Stimulated activated CD8-positive, alpha-beta memory T cell treated with anti-CD3 and anti-CD28 coated beads, Interleukin-12 subunit alpha, Interleukin-12 subunit beta, amount 100 ng/mL, for 4 hours (primary cell): ENCODE measurements at regions not wholly inside any gene's neighbourhood (a gene's known extent, or its start where the extent isn't known, plus 50 kb on each side); places are given as distances from the start of the nearest gene placed in this dataset.
A peak's percentile ranks its signal among the peaks of the same experiment; 100 is the strongest.

Experiments used
- DNase-seq: peaks from one replicate; pipeline ENCODE4 v3.0.0-alpha.2; 2020; ENCODE audit warnings: low read depth

DNA sequence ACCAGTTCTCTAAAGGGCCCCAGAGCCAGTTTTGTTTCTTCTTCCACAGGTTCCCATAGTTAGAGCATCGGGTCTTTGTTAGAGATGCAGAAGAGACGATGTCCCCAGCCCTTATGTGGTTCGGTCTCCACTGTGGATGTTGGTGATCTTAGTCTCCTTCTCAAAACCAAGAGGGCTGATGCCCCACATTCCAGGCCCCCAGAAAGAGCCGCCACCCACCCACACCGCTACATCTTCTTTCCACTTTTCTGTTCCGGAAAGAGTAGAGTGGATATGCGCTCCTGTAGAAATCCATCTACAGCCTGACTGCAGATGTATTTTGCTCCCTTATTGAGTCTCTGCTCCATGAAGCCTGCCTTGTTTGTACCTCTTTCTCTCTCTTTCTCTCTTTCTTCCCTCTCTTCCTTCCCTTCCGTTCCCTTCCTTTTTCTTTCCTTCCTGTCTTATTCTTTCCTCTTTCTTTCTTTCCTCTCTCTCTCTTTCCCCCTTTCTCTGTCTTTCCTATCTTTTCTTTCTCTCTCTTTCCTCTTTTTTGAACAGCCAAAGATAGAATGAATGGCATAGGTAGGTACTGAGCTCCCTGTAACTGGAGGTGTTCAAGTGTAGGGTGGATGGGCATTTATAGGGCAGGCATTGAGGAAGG lies 224.3 kb downstream of the SEC14L1 start:
- no peak for DNase-seq

DNA sequence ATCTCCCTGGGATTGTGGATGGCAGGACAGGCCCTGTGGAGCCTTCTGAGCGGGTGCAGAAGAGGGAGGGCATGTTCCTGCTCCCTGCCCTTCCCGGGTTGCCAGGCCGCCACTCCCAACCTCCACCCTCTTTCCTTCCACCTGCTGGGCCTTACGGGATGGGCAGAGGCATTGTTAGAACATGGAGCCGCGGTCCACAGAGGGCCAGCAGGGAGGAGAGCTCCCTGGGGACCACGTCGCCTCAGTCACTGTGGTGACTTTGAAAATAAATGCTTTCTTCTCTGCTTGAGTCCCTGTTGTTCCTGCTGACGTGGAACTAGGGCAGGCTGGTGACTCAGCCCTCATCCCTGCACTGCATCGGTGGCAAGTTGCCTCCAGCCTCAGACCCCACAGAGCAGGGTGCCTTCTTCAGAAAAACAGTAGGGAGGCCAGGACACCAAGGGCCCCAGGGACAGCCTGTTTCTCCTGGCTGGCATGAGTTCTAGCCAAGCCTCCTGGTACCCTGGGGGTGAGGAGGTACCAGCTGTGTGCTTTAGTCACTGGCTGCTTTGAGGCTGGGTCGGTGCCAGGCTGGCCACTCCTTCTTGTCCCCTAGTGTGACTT lies 224.9 kb downstream of the SEC14L1 start:
- no peak for DNase-seq

DNA sequence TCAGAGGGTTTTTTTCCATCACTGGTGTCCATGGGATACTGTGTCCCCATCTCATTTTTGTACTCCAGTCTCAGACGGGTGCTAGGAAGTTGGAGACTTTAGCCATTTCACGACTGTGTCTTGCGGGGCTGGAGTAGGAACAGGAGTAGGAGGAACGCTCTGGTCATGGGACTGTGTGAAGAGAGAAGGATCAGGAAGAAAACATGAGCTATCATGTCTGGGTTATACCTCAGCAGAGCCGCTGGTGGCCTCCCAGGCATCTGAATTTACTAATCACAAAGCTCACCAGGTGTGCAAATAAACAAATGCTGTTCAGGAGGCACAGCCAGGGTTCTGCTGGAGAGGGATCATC lies 225.4 kb downstream of the SEC14L1 start:
- DNase-seq = no peak

DNA sequence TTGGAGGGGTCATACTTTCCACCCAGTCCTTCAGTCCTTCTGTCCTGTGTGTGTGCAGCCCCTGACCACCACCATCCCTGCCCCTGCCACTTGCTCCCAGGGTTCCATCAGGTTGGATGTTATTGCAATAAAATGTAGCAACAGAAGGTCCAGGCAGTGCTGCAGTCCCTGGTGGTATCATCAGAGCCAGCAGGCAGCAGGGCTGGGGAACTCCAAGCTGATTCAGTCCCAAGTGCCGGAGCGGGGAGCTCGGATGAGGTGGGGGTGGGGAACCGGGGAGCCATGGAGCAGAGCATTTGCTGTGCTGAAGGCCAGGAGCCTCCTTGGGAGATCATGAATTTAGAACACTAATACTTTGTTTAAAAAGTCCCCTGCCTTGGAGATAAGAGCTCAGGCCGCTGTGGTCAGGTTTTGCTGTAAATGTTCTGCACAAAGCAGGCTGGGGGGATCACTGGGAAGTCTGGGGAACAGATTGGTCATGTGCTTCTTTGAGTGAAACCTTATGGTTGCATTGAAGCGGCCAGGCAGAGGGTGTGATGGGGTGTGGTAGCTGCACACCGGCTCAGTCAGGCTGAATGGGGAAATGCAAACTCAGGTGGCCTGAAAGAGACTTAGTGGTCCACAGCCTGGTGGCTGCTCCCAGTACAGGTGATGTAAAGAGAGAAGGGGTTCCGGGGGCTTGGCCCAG lies 225.9 kb downstream of the SEC14L1 start:
- DNase-seq = no peak

DNA sequence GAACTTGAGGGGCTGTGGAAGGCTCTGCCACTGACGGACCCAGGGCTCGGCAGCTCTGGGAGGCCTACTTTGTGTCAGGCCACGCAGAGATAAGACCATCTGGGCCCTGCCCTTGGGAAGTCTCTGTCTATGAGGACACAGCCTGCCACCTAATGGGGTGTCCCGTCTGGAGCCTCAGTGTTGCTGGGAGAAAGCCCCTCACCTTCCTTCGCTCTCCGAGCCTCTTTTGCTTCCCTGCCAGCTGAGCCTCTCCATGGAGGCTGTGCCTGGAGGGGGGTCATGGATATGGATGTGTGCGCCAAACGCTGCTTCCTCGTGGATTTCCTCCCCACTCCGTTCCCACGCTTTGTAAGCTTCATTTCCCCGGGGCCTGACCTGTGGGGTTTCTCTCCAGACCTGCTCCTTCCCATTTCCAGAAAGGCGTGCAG lies 228.8 kb downstream of the SEC14L1 start:
- DNase-seq = no peak

DNA sequence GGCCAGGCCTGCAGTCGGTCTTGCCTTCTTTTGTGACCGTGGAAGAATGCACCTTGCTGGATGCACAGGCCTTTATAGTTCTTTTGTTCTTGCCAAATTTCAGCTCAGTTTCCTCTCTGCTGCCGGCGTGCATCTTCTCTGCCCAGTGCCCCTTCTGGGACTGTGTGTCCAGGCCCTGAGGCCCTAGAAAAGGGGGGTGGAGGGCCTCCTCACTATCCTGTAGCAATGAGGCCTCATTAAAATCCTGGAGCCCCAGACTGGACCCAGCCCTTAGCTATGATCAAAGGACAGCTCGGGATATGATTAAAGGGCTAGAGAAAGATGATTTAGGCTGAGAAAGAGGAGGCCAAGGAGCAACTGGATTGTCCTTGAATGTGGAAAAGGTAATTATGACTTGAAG lies 229.8 kb downstream of the SEC14L1 start:
- DNase-seq = no peak

DNA sequence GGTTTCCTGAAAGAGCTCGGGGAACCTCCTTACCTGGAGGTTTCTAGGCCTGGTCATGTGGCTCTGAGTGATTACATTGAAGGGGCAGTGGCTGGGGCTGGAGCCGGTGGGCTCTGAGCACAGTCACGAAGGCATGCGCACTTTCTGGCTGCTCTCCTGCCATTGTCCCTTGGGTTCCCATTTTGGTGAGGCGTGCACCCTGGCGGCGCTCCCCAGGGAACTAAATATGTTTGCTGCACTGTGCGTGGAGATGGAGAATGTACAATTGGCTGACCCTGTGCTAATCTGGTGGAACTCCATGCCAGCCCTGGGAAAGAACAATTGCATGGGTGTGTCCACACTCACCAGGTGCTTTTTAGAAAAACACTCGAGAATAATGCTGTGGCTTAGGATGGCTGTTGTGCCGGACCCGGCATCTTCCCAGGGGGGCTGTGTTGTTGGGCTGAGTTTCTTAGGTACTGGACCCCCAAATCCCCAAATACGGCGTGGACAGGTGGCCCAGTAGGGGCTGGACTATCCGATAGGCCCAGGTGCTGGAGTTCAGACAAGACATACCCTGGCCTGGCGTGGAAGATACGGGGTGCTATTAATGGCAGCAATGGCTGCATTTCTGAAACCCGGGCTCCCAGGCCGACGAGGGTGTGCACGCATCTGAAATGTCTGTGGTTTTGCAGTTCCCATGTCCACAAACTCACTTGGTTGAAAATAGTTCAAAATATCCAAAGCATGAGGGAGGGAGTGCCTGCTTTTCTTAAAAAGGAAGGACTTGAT lies 230.5 kb downstream of the SEC14L1 start:
- no peak for DNase-seq

DNA sequence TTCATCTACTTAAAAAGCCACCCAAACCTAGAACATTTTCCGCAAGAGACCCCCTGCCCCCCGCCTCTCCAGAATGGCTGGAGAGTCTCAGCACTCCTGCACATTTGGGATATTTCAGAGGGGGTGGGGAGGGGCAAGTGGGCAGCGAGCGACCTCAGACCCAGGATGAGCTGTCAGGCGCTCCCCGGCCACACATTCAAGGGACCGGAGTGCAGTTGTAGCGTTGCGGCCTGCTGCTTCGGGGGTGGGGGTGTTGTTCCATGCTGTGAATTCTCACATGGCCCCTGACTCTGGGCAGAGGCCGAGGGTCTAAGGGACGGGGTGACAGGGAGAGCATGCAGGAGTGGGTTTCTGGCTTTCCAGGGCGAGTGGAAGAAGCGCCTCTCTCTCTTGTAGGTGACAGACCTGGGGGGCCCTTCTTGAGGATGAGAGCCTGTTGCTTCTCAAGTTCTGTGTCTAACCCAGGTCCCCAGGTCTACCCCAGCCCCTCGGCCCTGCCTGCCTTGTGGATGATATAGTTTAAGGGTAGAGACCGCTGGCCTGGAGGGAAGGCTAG lies 231.2 kb downstream of the SEC14L1 start:
- no peak for DNase-seq

DNA sequence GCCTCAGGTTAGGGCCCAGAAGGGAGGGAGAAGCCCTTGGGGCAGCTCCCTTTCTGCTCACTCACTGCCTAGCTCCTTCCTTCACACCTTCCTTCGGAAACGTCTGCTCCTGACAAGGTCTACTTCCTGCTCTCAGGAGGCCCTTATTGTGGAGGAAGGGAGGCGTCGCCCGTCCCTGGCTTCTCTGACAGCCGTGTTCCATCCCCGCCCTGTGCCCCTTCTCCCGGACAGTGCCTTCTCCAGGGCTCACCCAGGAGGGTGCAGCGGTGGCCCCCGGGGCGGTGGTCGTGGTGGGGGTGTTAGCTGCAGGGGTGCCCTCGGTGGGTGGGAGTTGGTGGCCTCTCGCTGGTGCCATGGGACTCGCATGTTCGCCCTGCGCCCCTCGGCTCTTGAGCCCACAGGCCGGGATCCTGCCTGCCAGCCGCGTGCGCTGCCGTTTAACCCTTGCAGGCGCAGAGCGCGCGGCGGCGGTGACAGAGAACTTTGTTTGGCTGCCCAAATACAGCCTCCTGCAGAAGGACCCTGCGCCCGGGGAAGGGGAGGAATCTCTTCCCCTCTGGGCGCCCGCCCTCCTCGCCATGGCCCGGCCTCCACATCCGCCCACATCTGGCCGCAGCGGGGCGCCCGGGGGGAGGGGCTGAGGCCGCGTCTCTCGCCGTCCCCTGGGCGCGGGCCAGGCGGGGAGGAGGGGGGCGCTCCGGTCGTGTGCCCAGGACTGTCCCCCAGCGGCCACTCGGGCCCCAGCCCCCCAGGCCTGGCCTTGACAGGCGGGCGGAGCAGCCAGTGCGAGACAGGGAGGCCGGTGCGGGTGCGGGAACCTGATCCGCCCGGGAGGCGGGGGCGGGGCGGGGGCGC lies 231.9 kb downstream of the SEC14L1 start:
- DNase-seq = peak; percentile 48

DNA sequence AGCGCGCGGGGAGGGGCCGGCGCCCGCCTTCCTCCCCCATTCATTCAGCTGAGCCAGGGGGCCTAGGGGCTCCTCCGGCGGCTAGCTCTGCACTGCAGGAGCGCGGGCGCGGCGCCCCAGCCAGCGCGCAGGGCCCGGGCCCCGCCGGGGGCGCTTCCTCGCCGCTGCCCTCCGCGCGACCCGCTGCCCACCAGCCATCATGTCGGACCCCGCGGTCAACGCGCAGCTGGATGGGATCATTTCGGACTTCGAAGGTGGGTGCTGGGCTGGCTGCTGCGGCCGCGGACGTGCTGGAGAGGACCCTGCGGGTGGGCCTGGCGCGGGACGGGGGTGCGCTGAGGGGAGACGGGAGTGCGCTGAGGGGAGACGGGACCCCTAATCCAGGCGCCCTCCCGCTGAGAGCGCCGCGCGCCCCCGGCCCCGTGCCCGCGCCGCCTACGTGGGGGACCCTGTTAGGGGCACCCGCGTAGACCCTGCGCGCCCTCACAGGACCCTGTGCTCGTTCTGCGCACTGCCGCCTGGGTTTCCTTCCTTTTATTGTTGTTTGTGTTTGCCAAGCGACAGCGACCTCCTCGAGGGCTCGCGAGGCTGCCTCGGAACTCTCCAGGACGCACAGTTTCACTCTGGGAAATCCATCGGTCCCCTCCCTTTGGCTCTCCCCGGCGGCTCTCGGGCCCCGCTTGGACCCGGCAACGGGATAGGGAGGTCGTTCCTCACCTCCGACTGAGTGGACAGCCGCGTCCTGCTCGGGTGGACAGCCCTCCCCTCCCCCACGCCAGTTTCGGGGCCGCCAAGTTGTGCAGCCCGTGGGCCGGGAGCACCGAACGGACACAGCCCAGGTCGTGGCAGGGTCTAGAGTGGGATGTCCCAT lies 232.8 kb downstream of the SEC14L1 start:
- DNase-seq = no peak

DNA sequence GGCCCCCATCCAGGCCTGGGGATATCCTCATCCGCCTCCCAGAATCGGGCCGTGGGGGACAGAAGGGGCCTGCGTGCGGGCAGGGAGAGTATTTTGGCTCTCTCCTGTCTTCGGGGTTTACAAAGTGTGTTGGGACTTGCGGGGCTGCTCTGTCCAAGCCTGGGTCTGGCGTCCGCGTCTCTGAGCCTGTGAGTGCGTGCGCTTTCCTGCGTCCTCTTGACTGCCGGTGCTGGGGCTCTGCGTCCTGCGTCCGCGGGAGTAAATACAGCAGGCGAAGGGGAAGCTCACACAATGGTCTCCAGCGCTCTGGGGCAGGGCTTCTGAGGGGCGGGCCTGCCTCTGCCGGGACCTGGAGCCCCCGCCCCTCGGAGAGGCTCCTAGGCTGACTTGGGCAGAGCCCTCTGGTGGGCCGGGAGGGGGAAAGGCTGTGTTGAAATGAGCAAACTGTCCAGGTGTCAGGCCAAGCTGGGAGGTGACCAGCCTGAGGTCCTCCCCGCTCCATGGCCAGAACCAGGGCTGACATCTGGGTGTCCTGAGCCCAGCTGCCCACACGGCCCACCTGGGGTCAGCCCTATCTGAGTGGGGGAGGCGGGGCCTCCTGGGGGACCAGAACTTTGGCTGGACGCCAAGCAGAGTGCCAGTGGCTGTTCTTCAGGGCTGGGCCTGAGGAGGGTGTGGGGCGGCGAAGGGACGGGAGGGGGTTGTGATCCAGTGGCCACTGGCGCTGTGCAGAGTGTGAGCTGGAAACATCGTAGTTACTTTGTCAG lies 233.6 kb downstream of the SEC14L1 start:
- peak; percentile 51 for DNase-seq

DNA sequence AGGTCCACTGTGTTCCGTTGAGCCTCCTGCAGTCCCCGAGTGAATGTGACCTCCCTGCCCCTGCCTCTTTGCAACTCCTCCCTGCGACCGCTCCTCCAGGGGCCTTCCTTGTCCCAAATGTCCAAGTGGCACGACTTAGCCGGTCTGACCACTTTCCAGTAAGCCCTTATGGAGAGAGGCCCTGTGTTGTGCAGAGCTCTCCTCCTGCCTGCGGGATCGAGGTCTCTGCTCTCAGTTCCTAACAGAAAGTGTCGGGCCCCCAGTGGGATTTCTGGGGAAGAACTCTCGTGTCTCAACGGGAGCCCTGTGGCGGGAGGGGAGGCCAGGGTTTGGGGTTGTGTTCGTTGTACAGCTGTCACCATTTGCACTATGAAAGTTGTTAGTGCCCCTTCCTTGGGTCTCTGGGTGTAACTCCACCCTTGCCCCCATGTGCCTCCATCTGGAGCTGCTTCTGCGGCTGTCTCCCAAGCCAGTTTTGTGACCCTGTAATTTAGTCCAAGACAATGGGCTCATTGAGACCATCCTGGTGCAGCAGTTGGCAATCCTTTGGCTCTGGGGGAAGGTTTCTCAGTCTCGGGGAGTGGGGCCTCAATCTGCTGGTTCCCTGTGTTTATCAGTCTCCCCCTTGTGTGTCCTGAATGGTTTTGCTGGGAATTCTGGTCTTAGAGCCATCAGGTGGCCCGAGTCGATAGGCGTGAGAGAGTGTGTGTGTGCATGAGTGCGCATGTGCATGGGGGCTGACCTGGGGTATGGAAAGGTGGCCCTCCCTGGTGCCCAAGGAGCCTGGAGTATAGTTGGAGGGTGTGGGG lies 234.5 kb downstream of the SEC14L1 start:
- DNase-seq = no peak

DNA sequence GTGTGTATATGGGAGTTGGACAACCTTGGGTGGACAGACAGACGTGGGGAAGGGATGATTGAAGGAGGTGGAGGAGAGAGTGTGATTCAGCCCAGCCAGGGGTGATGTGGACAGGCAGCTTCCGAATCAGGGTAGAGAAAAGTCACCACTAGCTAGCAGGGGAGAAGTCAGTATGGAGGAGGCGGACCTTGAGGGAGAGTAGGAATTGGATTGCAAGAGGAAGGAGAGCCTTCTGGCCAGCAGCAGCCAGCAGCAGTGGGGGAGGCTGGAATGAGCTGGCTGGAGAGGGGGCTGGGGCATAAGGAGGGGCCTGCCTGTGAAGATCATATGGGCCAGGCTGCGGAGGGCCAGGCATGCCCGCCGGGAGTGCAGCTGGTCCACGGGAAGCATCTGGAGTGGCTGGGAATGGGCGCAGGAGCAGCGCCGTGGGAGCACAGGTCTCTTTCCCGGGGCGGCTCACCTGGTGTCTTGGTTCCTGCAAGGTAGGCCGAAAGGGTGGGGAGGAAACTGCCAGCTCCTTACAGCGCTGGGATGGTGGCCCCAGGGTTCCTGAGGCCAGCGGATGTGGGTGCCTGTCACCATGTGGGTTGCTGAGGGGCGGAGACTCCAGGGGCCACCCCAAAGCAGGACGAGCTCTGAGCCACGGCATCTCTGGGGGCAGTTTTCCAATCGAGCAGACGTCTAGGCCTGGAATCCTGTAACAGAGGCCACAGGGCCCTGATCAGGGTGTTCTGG lies 235.3 kb downstream of the SEC14L1 start:
- no peak for DNase-seq

DNA sequence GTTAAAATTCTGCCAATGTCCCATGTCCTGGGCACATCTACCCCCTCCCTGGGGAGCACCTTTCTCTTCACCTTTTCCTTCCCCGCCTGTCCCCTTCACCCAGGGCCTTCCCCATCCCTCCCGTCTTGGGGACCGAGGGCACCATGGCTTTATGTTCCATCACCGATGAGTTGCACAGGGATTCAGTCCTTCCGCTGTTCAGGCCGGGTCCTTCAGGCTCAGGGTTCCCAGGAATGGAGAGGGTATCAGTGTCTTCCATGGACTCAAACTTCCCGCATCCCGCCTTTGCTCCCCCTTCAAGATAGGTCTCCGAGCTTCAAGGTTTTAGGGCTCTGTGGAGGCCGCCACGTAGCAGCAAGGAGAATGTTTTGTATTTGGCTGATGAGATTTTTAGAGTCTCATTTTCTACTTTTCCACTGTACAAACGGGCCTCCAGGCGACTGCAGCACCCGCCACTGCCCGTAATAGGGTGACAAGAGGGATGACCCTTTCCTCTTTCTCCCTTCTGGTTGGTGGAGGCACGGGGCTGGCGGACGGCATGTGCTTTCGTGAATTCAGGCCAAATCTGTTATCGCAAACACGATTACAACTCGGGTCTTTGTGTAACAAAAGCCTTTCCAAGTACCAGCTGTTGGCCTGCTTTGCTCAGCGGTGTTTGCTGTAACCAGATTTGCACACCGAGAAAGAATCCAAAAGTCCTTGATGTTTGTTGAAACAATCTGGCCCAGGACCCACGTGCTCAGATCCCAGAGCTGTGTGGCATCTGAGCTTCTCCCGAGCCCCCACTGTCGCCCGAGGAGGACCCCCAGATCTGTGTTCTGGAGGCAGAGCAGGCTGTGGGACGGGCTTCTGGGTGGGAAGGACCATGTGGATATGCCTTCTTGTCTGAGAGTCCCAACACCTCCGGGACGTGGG lies 236.3 kb downstream of the SEC14L1 start:
- no peak for DNase-seq

DNA sequence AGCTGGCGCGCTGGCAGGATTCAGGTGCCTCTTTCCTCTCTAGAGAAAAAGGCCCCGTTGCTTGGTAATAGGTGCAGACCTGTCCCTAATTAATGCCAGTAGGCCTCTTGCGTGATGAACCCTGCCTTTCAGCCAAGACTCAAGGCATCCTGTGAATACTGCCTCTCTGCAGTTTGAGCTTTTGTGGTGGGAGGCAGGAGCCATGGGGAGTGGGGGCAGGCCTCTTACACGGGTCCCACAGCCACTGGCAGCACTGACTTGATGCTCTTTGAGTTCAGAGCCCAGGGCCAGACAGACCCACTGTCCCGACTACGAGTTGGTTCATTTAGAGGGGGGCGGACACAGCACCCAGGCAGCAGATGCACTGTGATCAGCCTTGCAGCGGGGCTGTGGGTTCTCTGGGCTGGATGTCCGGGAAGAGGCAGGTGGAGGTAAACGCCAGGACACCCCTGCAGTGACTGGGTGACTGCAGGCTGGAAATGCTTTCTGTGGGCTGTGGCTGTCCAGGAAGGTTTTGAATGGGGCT lies 237.0 kb downstream of the SEC14L1 start:
- no peak for DNase-seq

DNA sequence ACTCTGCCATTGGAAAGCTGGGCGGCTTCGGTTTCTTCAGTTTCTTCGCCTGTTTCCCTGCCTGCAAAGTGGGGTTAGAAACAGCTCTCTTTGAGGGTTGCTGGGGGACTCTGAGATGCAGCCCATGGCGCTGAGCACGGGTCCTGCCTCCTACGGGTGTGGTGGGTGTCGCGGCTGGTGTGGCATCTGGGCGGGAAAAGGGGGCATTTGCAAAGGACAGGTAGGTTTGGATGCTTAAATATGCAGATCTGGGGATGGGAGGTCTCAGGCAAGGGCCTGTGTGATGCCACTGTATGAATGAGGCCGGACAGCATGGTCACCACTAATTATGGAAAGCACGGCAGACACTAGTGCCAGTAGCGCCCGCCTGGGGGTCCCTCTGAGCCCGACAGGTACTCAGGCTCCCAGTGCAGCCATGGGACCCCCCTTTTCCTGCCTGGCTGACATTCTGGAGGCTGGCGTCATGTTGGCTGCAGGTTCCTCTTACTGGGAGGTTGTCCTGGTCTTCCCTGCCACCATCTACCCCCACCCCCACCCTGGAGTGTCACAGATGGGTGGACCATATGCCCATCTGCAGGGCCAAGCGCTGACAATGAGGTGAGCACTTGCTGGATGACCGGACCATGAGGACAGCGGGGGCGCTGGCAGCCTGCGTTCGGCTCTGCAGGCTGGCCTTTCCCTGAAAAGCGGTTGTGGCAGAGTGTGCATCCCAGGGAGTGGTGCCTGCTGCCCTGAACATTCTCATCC lies 237.7 kb downstream of the SEC14L1 start:
- DNase-seq = no peak
